HG03432 (cell line): ENCODE measurements at regions not wholly inside any gene's neighbourhood (a gene's known extent, or its start where the extent isn't known, plus 50 kb on each side); places are given as distances from the start of the nearest gene placed in this dataset.
A peak's percentile ranks its signal among the peaks of the same experiment; 100 is the strongest.

Experiments used
- ATAC-seq: cut with Tn5 transposase; IDR thresholded peaks from one replicate; pipeline ENCODE4 v1.9.1; 2021; ENCODE audit warnings: mild to moderate bottlenecking, moderate library complexity; ENCODE audit not compliant: unreplicated experiment

DNA sequence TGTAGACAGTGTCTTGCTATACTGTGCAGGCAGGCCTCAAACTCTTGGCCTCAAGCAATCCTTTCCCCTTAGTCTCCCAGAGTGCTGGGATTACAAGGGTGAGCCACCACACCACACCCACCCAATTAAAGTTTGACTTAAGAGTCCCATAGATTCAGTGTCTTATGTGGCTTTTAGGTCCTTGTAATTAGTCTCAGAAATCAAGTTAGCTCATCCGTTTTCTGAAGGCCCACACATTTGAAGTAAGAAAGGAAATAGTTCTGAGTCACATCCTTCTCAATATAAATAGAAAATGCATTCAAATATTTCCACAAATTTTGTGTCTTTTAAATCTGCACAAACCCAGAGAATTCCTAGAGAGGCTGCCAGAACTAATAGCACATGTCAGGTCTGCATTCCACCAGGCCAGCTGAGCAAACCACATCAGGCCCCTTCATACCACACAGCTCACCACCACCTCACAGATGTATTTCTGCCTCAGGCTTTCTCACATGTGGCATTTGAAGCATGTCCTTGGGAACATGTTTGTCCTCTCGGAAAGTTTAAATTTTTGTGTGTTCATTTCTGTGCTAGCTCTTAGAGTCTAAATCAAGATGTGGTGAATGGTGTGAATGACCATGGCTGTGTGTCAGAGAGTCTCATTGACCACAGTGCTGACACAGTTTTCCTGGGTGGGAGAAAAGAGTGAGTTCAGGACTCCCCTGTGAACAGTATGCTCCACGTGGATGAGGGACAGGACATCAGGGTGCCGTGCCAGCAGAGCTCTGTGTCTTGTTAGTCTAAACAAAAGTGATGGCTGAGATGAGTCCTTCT lies 148.4 kb upstream of the USP9Y start:
- ATAC-seq = peak; percentile 76

DNA sequence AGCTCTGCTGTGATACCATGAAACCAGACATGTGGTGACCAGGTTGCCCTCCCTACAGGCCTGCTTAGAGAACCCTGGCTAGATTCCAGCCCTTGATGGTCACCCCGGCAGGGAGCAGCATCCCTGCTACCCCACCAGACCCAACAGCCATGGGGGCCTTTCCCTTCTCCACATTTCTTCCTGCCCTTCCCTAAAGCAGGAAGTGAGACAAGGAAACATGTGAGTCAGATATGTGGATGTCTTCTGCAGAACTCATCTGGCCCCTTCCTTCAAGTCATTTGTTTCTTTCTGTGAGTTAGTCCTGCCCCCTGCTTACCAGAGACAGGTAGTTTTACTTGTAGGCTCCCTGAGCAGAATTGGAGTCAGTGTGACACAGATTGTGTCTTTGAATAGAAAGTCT lies 147.1 kb upstream of the USP9Y start:
- peak; percentile 48 for ATAC-seq

DNA sequence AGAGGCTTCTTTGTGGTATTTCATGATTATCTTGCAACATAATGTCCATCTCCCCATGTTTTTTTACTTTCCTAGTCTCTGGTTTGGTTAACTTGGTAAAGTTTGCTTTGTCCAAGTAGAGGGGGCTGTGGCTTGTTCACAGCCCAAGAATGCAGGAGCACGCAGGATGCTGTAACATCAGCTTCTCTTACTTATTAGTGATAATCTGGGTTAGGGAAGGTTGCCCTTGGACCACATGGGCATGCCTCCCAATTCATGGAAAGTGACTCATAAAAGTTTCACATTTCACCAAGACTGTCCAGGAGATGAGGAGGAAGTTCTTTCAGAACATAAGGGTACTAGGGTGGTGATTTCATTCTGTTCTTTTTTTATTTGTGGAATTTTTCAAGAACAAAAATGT lies 146.0 kb upstream of the USP9Y start:
- no peak for ATAC-seq

DNA sequence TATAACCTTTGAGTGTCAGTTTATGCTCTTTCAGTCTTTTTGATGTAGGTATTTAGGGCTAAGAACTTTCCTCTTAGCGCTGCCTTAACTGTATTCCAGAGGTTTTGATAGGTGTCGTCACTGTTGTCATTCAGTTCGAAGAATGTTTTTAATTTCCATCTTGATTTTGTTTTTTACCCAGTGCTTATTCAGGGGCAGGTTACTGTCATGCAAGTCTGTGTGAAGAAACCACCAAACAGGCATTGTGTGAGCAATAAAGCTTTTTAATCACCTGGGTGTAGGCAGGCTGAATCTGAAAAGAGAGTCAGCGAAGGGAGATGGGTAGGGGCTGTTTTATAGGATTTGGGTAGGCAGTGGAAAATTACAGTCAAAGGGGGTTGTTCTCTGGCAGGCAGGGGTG lies 142.0 kb upstream of the USP9Y start:
- ATAC-seq = no peak

DNA sequence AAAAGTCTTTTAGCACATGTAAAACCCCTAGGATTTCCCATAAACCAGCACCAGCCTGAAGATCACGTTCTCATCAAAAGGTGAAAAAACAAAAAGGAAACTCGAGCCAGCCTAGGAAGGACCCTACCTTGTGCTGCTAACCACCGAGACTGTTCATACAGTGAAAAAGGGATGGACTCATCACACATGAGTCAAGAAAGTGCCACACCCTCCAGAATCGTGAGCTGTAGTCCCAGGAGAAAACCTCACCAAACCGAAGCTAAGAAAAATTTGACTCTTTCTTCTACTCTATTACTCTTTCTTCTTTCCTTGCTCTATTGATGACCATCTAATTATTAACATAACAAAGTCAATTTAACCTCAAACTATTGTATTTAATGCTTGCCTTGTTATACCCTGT lies 124.8 kb upstream of the USP9Y start:
- no peak for ATAC-seq

DNA sequence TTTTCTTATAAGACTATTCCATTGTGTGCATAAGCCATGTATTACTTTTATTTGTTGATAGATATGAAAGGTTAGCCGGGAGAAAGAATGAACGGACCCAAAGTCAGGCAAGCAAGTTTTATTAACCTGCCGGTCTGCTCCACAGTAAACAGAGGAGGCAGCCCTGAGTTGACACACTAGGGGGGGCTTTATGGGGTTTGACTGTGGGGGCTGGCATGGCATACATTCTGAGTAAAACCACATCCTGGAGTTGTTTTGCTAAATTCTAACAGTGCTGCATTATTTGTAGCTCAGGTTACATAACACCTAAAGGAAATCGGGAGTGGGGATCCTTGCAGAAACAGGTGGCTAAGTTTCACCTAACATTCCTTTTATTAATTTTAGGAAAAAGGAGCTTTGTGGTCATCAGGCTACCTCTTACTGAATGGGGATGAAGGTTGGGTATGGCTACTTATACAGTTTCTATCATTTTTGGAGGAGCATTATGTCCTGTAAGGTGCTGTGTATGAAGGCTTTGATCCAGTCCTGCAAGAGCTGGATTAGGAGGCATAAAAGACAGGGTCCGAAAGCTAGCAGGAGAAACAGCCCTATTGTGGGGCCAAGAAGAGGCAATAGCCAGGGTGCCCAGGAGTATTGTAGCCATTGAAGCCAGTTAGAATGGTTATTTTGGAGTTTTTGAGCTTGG lies 107.4 kb upstream of the USP9Y start:
- ATAC-seq = no peak

DNA sequence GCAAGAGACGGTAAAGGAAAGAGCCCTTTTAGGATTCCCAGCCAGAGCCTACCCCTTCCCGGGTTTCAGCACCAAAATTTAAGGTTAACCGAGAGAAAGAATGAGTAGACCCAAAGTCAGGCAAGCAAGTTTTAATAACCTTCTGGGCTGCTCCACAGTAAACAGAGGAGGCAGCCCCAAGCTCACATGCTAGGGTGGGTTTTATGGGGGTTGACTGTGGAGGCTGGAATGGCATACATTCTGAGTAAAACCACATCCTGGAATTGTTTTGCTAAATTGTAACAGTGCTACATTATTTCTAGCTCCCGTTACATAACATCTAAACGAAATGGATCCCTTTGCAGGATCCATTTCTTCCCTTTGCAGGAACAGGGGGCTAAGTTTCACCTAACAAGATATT lies 102.2 kb upstream of the USP9Y start:
- no peak for ATAC-seq

DNA sequence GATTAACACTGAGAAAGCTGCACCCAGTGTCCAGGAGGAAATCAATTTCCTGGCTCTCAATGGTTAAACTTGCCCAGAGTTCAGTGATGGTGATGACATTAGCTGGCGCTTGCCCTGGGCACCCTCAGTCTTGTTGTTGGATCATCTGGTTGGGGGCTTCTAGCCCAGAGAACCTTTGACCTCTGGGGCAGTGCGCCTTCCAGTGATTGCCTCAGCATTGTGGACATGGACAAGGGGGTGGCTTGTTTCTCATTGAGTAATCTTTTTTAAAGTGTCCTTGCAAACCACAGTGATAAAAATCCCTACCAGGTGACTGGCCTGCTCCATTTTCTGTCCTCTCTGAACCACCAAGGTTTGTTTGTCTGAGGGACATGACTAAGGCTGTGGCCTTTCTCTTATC lies 95.6 kb upstream of the USP9Y start:
- ATAC-seq = no peak

DNA sequence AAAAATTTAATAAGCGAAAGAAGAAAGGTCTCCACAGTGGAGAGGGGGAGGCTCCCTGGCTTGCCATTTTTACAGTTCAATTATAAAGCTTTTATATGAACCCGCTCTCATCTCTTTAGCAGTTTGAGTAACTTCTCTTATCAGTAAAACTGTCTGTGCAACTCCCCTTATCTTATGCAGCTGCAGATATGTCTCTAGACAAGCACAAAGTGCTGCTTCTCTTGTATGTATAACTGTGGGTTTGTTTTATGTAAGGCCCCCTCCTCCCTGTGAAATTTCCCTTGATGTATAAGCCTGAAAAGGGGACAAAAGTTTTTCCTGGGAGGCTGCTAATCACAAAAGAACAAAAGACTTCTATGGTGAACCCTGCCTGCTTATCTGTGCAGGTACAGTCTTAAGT lies 90.2 kb upstream of the USP9Y start:
- ATAC-seq = no peak

DNA sequence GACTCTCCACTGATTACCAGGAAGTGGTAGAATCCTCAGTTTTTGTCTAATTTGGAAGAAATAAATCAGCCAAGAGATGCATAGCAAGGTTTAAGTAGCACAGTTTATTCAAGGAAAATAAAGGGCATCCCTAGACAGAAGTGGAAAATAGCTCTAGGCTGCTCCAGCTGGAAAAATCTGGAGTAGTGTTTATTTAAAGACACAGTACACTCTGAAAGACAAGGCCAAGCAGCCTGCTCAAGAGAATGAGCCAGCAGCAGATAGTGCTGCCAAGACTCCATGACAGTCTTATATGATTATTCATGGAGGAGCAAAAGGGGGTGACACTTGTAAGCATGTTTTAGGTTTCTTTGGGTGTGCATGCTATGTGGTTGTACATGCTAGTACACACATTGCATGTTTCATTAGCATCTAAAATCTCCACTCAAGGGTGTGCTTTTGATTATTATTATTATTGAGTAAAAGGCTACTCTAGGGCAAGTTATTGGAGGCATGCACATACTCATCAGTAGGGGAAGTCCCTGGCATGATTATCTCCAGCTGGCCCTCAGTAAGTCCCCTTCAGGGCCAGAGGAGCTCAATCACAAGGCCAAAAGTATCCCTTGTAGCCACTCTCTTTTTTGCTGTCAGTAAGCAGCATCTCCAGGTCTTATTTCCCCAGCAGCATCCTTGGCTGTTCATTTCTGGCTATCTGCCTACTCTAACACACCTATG lies 85.1 kb upstream of the USP9Y start:
- ATAC-seq = no peak

DNA sequence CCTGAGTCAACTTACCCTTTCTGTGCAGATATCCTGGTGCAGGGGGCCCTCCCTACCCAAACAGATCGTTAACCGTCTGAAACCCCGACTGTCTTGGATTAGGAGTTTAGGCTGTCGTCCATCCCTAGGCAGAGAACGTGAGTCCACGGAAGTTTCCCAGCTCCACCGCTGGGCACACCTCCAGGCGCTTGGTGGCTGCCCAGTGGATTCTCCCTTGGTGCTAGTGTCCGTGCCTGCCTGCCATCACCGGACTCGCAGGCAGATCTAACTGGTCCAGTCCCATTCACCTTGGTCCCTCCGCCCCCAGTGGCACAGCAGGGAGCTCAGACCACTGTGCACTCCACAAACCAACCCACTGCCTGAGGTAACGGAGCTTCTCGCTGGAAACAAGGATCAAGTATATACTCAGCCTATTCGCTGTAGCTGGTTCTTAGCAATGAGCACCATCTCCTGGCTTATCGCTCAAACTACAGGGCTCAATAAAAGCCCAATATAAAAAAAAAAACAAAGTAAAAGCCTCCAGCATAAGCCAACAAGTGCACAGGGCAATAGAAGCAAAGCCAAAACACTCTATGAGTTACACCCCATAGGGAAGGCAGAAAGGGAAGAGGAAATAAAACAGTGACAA lies 79.5 kb upstream of the USP9Y start:
- no peak for ATAC-seq

DNA sequence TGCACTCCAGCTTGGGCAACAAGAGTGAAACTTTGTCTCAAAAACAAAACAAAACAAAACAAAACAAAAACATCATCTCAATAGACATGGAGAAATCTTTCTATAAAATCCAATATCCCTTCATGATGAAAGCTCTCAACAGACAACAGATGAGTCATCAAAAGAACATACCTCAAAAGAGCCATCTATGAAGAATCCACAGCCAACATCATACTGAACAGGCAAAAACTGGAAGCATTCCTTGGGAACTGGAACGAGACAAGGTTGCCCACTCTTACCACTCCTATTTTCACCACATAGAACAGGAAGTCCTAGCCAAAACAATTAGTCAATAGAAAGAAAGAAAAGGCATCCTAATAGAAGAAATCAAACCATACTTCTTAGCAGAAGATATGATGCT lies 77.8 kb upstream of the USP9Y start:
- ATAC-seq = no peak

DNA sequence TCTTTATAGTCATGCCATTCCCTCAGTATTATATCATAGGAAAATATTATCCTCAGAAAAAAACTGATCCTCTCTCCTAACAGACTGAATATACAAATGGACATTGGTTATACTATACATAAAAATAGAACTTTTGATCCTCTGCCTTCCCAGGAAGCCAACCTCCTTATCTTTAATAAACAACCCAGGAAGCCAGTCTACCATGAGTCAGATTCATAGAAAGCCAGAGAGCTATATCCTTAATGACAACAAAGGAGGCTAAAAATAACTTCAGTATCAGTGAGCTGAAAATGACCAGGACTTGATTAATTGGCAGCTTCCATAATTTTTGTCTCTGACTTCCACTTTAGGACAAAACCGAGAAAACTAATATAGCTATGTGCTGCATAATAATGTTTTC lies 58.0 kb upstream of the USP9Y start:
- no peak for ATAC-seq

DNA sequence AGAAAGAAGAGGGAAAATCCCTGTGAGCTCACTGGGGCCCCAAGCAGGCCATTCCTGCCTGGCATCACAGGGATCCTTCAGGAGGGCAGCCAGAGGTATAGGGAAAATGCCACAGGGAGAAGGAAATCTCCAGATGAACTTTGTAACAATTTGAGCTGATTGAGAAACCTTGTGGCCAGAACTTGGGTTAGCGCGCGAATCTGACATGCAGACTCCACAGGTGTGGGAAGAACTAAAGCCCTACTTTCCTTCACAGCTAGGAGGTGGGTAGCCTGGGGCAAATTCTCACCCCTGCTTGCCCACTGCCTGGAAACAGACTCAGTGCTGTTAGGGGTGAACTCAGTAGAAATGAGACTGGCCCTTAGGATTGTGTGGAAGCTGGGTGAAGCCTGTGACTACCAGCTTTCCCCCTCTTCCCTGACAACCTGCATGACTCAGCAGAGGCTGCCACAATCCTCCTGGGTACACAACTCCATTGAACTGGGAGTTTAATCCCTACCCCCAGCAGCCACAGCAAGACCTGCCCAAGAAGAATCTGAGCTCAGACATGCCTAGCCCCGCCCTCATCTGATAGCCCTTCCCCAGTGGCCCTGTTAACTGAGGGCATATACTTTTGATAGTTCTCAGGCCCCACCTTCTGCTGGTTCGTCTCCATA lies 57.2 kb upstream of the USP9Y start:
- ATAC-seq = no peak

DNA sequence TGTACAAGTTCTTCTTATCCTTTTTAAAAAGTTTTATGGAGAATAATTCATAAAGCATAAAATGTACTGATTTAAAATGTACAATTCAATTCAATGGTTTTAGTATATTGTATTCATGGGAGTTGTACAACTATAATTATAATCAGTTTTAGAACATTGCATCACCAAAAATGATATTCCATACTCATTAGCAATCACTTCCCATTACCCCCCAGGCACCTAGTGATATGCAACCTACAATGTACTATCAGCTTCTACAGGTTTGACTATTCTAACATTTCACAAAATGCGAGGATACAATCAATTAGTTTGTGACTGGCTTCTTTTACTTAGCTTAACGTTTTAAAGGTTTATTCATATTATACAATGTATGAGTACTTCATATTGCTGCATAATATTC lies 49.9 kb upstream of the USP9Y start:
- no peak for ATAC-seq
